Transverse colon (tissue), 3 donors: ENCODE measurements at regions not wholly inside any gene's neighbourhood (a gene's known extent, or its start where the extent isn't known, plus 50 kb on each side); places are given as distances from the start of the nearest gene placed in this dataset.
"Not testable (repeated sequence)": the region's sequence is repeated elsewhere in the genome, so short reads cannot be mapped to it uniquely, and the experiment has no call there.

ENCODE experiments used
- CTCF ChIP-seq, 5 experiments: fragments of 200-600 bp in 3 of 5; fragments of 450-650 bp in 2 of 5; sonication (generic) in 3 of 5; IDR thresholded peaks; 1 replicate in 2 of 5; 2 replicates in 3 of 5; pipeline ENCODE4 v1.5.1; 2016 to 2017; ENCODE audit warnings: antibody characterized with exemption in 5 of 5, inconsistent platforms in 3 of 5, mild to moderate bottlenecking in 2 of 5, moderate library complexity in 1 of 5
- EP300 ChIP-seq: sonication (generic); formaldehyde crosslinking; IDR thresholded peaks from one replicate; pipeline ENCODE4 v1.6.1; 2017; ENCODE audit warnings: antibody characterized with exemption, low read depth
- POLR2A ChIP-seq: fragments of 450-650 bp; IDR thresholded peaks from one replicate; pipeline ENCODE4 v1.6.1; 2016; ENCODE audit warnings: antibody characterized with exemption, mild to moderate bottlenecking, moderate library complexity

GRCh38 chr17:53464396-53464795, 358.3 kb upstream of the KIF2B start:
- TF ChIP-seq CTCF (IDR thresholded peaks at IDR 0.05); EP300; POLR2A: not testable (repeated sequence)
